GM18498 (cell line): ENCODE measurements at regions not wholly inside any gene's neighbourhood (a gene's known extent, or its start where the extent isn't known, plus 50 kb on each side); places are given as distances from the start of the nearest gene placed in this dataset.

Experiments used
- ATAC-seq: cut with Tn5 transposase; IDR thresholded peaks from one replicate; pipeline ENCODE4 v1.9.1; 2021; ENCODE audit warnings: mild to moderate bottlenecking, moderate library complexity; ENCODE audit not compliant: unreplicated experiment

DNA sequence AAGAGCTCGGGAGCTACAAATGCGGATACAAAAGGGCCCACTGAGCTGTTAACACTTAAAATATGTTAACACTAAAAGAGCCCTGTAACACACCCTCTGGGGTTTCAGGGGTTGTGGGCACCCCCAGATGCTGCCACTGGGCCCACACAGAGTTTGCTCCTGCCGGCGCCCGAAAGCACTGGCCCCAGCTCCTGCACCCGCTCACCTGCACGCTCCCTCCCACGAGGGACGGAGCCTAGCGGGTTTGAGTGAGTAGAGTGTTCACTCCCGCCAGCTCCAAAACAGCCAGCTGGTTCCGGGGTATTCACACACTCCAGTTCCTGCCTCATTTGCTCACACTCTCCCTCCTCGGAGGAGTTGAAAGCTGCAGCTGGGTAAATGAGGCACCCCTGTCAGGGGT lies 357.7 kb downstream of the ETNK1 start:
- no peak for ATAC-seq

DNA sequence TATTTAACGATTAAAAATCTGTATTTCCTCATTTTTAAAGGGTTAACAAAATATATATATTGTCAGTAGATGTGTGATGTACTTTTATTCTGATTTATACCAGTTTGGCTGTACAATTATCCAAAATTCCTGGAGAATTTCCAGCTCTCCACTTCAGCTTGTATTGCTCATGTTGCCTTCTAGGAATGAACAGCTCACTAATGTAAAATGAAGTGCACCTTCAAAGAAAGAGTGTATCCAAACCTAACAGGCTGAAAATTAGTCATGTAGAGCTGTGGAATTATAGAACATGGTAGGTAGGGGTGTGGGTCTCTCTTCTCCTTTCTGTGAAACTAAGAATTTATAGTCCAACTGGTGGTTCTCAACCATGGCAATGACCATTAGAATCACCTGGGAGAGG lies 362.0 kb downstream of the ETNK1 start:
- ATAC-seq, result no peak

DNA sequence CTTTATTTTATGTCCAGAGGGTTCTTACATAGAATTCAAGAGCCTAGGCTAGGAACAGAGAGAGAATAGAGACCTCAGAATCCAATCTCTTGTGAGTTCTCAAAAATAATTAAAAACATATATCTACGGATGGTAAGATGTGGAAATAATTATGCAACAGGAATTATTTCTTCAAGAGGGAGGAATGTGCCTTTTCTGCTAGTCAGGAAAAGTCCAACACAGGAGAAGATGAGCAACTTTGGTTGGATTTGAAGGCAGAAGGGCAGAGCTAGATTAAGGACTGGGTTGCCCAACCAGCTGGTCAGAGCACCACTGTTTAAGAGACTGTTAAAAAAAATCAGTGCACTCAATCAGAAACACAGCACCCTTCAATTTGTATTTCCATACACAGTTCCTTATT lies 365.5 kb downstream of the ETNK1 start:
- no peak for ATAC-seq

DNA sequence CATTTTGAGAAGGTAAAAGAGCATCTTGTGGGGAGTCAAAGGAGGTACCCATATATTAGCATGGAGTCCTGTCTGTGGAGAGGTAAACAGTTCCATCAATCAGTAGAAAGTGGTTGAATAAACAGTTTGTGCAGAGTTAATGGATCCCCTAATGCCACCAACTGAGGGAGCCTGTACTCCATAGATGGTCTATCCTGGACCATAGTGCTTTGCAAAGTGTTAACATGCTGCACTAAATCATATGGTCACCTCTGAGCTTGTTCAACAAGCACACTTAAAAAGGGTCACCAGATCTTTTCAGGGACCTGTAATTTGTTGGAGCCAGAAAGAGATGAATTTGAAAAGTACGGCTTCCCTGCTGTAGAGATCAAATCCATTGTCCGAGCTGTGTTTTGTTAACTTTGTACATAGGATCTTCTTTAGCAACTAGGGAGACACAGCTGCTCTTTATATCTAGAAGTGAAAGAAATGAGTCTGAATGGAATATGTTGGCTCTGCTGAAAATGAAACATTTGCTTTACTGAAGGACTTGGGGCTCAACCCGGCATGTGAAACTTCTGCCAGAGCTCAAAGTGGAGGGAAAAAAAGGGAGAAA lies 366.4 kb downstream of the ETNK1 start:
- no peak for ATAC-seq

DNA sequence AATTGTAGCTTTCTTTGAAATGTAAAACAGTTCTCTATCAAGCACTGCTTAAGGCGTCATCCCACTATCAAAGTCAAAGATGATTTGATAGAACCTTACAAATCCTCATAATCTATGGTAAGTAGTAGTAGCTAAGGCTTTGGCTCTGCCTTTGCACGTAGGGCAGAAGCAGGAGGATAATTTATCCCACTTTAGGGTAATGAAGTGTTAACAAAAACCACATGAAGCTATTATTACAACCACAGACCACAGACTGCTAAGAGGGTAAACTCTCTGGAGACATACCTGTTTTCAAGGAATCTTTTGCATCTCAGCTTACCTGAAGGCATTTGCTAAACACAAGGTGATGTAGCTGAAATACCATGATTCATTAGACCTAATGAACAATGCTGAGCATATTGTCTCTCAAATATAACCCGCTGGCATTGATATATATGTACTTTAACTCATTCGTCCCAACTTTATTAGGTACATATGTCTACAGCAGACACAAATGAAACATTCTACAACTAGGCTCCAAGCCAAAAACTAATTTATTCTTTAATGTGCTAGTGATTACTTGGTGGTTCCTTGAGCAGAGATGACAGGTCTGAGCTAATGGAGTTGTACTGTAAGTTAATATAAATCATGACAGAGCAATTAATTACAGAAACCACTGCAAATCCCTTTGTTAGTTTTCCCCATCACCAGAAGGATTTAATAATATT lies 368.8 kb downstream of the ETNK1 start:
- no peak for ATAC-seq

DNA sequence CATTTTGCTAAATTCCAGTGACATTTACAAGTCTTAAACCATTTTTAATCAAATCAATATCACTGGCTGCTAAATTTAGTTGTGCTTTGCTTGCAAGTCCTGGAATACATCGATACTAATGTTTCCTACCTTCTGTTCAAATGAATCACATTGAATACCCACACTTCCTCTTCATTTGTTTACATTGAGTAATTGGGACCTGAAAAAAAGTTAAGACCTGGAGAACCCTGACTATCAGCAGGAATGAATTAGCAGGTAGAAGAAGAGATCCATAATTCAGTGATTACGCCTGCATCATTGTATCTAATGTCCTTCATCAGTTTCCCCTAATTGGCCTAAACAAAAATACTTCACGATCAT lies 369.3 kb downstream of the ETNK1 start:
- no peak for ATAC-seq

DNA sequence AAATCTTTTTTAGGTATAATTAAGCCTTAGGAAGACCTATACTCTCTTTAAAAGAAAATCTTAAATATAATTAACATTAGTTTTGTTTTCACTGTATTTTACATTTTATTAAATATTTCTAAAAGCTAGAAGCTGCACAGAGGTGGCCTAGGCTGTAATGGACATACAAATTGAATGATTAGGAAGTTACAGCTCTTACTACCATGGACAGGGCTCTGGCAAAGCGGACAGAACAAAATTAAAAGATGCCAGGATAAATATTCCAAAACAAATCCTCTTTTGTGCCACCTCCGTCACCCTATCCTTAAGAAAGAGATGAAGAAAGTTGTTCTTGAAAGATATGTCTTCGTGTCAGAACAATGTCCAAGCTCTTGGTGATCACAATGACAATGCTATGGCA lies 376.5 kb downstream of the ETNK1 start:
- no peak for ATAC-seq

DNA sequence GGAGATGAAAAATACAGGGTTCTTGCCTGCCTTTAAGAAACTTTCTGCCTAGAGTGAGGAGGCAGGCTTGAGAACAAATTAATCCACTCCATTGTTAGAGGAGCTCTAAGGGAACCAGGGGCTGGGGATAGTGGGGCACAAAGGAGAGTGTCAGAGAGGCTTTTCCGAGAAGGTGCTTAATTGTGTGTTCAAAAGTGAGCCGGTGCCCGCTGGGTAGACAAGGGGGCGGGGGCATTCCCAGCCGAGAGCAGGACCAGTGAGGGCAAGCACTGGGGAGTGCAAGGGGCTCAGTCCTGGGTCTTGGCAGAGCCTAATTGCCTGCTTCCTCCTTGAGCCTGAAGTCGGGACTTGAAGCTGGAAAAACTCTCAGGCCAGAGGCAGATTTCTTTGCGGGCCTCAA lies 377.4 kb downstream of the ETNK1 start:
- ATAC-seq, result no peak

DNA sequence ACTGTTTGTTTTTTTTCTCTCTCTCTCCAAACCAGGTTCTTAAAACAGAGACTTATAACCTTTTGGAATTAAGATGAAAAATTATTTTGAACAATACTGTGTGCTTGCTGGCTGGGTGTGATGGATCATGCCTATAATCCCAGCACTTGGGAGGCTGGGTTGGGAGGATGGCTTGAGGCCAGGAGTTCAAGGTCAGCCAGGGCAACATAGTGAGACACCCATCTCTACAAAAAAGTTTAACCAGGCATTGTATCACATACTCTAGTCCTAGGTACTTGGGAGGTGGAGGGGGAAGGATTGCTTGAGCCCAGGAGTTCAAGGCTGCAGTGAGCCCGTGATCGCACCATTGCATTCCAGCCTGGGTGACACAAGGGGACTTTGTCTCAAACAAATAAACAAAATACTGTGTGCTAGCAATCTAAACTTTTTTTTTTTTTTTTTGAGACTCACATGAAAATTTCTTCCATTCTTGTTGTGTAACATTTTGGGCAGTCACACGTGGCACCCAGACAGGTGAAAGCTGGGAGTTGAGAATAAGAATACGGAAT lies 379.6 kb downstream of the ETNK1 start:
- no peak for ATAC-seq

DNA sequence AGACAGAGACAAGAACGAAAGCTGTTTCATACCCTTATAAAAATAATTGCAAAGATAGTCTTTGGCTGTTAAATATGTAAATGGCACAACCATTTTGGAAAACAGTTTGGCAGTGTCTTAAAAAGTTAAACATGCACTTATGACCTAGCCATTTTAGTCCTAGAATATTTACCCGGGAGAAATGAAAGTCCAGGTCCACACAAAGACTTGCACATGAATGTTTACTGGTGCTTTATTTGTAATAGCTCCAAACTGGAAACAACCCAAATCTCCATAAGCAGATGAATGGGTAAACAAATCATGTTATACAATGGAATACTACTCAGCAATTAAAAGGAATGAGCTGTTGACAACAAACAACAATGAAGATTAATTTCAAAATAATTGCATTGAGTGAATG lies 380.4 kb downstream of the ETNK1 start:
- ATAC-seq, result no peak

DNA sequence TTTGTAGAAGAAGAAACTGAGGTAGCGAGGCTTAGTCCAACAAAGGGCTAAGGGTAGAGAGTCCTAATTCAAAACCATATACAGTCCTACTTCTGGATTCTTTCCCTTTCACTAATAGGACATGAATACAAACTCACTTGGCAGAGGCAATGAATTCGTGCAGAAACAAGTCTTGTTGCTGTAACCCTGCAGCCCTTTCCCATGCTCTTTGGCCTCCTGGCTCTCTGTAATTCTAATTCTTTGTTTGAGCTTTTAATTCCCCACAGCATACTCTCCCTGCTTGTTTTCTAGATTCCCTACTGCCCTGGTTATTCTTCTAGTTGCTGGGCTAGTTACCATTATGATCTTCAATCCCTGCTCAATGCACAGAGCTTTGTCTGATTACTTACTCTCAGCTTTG lies 381.4 kb downstream of the ETNK1 start:
- no peak for ATAC-seq

DNA sequence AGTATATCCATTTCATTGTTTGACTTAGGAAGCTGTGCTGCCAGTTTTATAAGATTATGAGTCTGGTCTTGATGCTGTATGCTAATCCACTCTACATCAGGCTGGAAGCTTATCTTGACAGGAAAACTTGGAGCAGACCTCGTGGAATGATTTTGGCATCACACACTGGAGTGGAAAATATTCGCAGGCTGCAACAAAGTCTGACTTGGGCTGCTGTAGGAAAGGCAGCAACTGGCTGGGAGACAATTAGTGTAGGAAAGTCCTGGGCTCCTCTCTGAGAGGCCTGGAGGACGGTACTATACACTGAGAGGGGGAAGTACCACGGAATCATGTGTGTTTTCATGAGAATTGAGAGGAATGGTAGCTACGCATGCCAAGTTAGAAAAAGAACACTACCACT lies 383.7 kb downstream of the ETNK1 start:
- ATAC-seq, result no peak

DNA sequence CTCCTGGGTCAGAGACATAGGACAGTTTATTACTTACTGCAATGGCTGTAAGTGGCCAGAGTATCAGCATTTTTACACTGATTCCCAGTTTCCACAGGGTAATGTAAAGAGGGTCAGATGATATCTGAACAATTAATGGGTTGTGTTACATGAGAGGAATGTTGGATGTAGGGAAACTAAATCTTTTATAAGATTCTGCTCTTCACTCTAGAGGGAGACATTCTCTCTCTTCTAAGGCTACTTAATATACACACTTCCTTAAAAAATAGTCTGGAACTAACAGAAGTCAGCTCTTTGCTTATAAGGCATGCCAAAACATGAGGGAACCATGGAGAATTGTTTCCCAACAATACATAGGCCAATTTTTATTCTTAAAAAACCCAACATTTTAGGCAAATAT lies 389.8 kb downstream of the ETNK1 start:
- no peak for ATAC-seq

DNA sequence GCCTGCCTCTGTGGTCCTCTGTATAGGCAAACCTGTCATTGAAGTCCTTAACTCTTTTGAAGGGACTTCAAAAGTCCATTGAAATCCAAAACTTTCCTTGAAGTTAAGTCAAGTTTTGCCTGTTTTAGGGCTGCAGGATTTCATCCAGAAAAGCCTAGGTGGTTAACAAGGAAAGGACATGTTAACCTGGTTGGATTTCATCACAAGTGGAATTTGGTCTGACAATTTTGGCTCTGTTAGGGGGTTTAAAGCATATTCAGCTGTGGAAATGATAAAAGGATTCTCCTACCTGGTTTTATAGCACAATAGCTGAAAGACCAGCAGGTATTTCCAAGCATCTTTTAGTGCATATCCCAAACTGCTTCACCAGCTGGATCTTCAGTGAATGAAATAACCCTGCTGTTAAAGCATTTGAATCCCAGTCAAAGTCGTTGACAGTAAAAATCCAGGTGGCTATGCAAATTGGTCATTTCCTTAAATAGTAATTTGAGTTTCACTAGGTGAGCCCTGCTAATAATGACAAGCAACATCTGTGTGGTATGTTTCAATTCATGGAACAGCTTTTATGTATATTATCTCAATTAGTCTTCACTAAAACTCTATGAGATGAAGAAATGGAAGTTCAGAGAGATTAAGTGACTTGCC lies 400.5 kb downstream of the ETNK1 start:
- no peak for ATAC-seq

DNA sequence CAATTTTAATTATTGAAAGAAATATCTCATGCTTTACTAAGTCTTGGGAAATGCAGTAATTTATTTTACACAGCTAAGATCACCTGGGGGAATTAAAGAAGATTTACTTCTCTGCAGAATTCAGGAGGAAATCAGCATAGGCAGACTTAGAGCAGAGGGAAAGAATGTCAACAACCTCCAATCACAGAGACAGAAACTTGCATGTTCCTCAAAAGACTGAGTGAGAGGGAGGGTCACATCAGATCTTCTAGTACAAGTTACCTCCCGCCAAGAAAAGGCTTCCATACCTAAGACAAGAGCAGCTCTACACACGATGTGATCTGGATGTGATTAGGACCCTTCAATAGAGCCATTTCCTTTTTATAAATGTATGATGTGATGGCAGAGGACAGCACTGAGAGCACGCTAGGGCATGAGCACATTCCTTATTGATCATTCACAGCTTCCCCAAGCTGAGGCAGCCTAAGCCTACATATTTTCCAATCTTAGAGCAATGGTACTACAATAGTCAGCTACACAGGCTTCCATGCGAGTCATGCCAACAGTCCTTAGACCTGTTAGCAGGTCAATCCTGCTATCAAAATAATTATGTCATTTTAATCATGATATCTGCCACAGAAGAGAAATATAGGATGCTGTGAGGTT lies 403.3 kb downstream of the ETNK1 start:
- ATAC-seq, result no peak

DNA sequence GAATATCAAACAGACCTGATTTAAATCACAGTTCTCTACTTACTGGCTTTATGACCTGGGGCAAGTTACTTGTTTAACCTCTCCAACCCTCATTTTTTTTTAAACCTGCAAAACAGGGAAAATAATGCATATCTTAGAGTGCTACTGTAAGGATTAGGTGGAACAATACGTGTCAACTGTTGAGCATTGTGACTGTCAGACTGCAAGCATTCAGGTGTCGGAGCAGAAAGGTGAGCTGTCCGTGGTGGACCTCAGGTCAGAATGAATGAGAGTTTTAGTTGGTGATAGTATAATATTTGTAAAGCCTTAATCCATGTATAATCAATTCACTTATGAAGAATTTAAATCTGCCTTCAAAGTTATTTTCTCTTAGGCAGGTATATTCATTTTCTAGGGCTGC lies 404.2 kb downstream of the ETNK1 start:
- ATAC-seq, result no peak

DNA sequence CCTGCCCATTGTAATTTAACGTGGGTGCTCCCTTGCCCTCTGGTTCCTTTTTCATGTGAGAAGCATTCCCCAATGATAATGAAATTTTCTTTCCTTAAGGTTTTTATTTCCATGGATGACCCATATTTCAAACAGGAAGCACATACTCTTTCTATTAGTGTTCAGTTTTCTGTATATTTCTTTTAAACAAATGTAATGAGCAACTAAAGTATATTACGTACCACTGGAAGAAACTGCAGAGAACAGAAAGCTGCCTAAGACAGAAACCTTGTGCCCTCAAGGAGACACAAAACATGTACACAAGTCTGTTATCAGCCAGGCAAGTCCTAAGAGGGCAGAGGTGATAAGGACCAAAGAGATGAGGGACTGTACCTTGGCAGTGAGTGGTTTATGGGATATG lies 414.9 kb downstream of the ETNK1 start:
- ATAC-seq, result no peak

DNA sequence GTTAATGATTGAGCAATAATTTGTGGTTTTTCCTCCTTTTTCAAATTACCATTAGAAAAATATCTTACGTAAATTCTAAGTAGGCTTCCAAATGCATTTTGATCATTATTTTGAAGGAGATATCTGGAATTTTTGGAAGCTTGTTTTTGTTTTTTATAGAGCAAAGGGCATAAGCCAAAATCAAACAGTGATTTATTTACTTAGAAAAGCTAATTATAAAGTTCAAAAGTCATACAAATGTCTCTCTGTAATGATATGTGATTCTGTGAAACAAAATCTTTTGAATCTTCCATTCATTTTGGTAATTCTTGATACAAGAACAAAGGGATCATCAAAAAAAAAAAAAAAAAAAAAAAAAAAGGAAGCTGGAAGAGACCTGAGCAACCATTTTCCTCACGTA lies 416.8 kb downstream of the ETNK1 start:
- no peak for ATAC-seq

DNA sequence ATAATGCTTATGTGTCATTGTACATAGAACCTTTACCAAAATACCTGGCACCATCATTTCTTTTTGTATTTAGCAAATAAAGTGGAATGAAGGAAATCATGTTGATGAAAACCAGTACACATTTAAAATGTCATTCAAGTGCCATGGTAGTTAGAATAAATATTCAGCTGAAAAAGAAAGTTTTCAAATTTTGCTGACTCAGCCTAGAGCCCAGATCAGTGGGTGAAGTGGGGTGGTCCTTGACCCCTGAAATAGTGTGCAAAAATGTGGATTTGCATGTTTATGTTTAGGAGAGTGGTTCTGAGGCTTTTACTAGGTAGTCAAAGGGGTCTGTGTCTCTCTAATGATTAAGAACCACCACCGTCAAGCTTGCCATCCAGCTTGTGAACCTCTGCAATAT lies 418.7 kb downstream of the ETNK1 start:
- no peak for ATAC-seq

DNA sequence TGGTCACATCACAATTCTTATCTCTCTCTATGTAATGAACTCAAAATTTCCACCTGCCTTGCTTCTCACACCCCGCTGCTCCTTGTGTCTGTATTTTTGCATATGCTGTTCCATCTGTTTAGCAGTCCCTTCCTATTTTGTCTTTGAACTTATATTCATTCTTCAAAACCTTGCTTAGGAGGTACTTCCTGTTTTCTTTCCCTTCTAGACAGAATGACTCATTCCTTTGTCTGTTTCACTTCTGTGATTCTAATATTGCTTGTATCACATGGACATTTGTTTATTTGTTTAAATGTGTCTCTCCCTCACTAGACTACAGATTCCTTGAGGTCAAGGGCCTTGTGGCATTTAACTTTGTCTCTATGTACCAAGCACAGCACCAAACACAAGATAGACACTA lies 424.2 kb downstream of the ETNK1 start:
- peak; percentile 71 for ATAC-seq

DNA sequence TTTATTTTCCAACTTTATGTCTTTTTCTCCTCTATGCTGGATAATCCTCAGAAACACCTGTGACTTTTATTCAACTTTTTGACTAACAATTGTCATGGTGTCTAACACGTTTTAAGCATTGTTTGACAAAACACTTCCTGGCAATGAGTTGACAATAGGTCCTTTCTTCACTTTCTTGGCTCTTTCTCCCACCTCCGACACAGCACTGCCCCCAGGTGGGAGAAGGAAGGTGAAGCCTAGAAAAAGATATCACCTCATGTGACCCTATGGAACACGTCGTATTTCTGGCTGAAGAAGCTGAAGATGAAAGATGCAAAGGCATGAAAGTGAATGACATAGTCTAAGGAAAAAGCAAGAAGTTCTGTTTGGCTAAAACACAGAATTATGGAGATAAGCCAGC lies 430.0 kb downstream of the ETNK1 start:
- no peak for ATAC-seq

DNA sequence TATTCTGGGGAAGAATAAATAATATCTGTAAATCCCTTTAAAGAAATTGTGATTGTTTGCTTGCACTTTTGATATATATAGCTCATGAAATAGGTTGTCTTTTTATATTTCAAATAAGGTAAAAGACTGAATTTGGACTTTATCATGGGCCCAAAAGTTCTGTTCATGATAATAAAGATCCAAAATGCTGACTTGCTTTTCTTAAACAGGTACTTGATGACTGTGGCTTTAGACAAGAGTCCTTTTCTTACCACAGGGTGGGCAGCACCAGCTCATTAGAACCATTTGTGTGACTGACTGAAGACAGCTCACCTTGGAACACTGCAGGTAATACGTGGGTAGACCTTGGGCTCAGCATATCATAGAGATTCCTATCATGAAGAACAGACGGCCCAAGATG lies 432.6 kb downstream of the ETNK1 start:
- ATAC-seq, result no peak
